Cardiac muscle cell (in vitro differentiated cells and primary cell): ENCODE measurements at regions not wholly inside any gene's neighbourhood (a gene's known extent, or its start where the extent isn't known, plus 50 kb on each side); places are given as distances from the start of the nearest gene placed in this dataset.

ENCODE experiments used
- DNase-seq, 2 donors: peaks; one replicate each; pipeline versions ENCODE4 v3.0.0 to v3.0.0-alpha.2; 2010 to 2017; ENCODE audit warnings: low read depth in 1 of 2, low spot score in 1 of 2
- H3K27ac ChIP-seq: fragments of 200-600 bp; sonication (generic); 2 replicates; pipeline ENCODE4 v1.5.1; 2016
- H3K27me3 ChIP-seq: fragments of 200-600 bp; sonication (generic); 2 replicates; pipeline ENCODE4 v1.6.0; 2016; ENCODE audit warnings: control low read depth
- H3K36me3 ChIP-seq: fragments of 200-600 bp; sonication (generic); 2 replicates; pipeline ENCODE4 v1.5.1; 2016; ENCODE audit warnings: control low read depth
- H3K4me1 ChIP-seq: fragments of 200-600 bp; sonication (generic); 2 replicates; pipeline ENCODE4 v1.8.1; 2017; ENCODE audit warnings: low read depth, mild to moderate bottlenecking, mixed run types
- H3K4me3 ChIP-seq: fragments of 200-600 bp; sonication (generic); 2 replicates; pipeline ENCODE4 v1.5.1; 2016; ENCODE audit warnings: mild to moderate bottlenecking
- H3K9me3 ChIP-seq: fragments of 200-600 bp; sonication (generic); 2 replicates; pipeline ENCODE4 v1.5.1; 2017; ENCODE audit warnings: low read depth, mild to moderate bottlenecking, control low read depth
- CTCF ChIP-seq: IDR thresholded peaks from 2 replicates; pipeline ENCODE4 v1.5.1; 2012; ENCODE audit warnings: low read depth, mild to moderate bottlenecking, low read length

DNA sequence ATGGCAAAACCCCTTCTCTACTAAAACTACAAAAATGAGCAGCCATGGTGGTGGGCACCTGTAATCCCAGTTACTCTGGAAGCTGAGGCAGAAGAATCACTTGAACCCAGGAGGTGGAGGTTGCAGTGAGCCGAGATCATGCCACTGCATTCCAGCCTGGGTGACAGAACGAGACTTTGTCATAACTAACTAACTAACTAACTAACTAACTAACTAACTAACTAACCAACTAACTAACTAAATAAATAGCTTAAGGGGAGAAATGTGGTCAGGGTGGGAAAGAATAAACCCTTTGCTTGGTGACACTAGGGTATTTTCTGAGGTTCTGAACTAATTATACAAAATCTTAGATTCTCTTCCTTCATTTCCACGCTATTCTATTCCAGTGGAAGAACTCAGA lies 184.4 kb upstream of the MEF2C start:
- no peaks in the 10 kb centered on the region for H3K27me3 ChIP-seq
- TF ChIP-seq CTCF = no peak
- no peaks in the 10 kb centered on the region for H3K36me3 ChIP-seq
- no peaks in the 10 kb centered on the region for H3K9me3 ChIP-seq
- DNase-seq = no peak
- no peak overlapping the region for H3K27ac ChIP-seq
- H3K4me1 ChIP-seq = peaks cover 21% of the 10 kb centered on the region
- H3K4me3 ChIP-seq = no peak overlapping the region

DNA sequence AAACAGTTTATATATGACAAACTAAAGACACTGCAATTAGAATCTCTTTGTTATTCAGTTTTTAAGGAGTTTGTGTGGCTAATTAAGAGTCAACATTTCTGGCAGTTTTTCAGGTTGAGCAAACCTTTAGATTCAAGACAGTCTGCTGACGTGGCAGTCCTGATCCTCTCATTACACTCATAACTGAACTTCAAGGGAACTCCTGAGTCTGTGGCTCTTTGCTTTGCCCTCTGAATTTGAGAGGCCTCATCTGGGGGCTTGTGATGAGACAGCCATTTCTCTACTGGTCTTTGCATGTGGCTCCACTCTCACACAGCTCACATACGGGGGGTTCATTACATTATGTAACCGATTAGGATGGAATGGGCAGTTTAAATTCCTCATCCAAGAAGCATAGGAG lies 182.9 kb upstream of the MEF2C start:
- H3K27me3 ChIP-seq = no peaks in the 10 kb centered on the region
- H3K4me1 ChIP-seq = peaks cover 16% of the 10 kb centered on the region
- no peak for TF ChIP-seq CTCF

DNA sequence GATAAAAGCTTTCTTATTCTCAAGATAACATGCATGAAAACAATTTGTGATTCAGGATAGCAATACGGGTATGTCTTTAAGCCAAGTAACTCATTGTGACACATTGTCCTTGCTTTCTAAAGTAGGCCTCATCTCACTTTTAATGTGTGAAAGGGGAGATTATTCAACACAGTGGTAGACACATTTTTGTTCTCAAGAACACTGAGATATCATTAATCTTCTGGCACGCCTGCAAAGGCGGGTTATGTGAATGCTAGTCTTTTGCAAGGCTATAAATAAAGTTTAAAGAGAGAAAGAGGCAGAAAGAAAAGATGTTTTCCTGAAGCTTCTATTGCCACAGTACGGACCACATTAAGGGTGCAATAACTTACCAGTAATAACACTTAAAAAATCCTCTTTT lies 181.8 kb upstream of the MEF2C start:
- H3K36me3 ChIP-seq = no peaks in the 10 kb centered on the region
- no peaks in the 10 kb centered on the region for H3K9me3 ChIP-seq
- H3K4me1 ChIP-seq = peaks cover 14% of the 10 kb centered on the region
- peak in 1 of 2 donors; percentile 0 for DNase-seq
- no peak overlapping the region for H3K4me3 ChIP-seq
- H3K27ac ChIP-seq = no peak overlapping the region
- no peaks in the 10 kb centered on the region for H3K27me3 ChIP-seq
- no peak for TF ChIP-seq CTCF

More for the DNA sequence above, 182.9 kb upstream of the MEF2C start:
- no peaks in the 10 kb centered on the region for H3K36me3 ChIP-seq
- H3K4me3 ChIP-seq = no peak overlapping the region
- peak in 1 of 2 donors; percentile 7 for DNase-seq
- H3K27ac ChIP-seq = no peak overlapping the region
- H3K9me3 ChIP-seq = no peaks in the 10 kb centered on the region

DNA sequence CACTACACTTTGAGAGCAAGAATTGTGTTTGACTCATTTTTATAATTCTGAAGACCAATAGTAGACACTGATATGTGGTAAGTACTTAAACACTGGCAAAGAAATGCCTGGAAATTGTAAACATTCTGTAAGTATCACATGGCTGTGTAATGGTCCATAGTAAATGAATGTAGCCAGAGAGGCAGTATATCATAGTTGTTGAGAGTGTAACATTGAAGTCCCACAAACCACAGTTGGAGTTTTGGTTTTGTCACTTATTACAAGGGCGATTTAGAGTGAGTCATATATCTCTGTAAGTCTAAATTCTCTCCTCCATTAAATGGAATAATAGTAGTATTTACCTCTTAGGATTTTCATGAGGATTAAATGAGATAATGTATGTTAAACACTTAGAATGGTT lies 181.1 kb upstream of the MEF2C start:
- Histone ChIP-seq H3K27ac (no peak overlapping the region), H3K9me3 (no peaks in the 10 kb centered on the region), H3K4me1 (peaks cover 7% of the 10 kb centered on the region), H3K4me3 (no peak overlapping the region), H3K27me3 (no peaks in the 10 kb centered on the region), H3K36me3 (no peaks in the 10 kb centered on the region)
- no peak for TF ChIP-seq CTCF
- DNase-seq = no peak

DNA sequence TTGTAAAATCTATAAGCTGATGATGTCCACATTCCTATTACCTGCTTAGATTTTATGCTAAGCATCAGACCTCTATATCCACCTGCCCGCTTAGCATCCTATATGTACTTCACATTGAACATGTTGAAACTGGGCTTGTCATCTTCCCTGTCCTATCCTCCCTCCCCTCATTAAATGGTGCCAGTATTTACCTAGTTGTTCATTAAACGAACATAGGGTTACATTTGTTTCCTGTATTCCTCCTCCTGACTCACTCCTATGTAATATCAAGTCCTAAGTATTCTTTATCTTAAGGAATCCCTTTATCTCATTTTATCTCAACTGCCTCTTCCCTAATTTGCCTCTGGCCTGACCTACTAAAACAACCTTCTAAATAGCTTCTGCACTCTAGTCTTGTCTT lies 177.8 kb upstream of the MEF2C start:
- H3K36me3 ChIP-seq = no peaks in the 10 kb centered on the region

More for the DNA sequence above, 177.8 kb upstream of the MEF2C start:
- no peak overlapping the region for H3K27ac ChIP-seq
- no peak for DNase-seq
- H3K4me1 ChIP-seq = peaks cover 7% of the 10 kb centered on the region
- TF ChIP-seq CTCF = no peak
- no peaks in the 10 kb centered on the region for H3K9me3 ChIP-seq
- no peak overlapping the region for H3K4me3 ChIP-seq
- no peaks in the 10 kb centered on the region for H3K27me3 ChIP-seq
